Ovary (tissue), 7 donors: ENCODE measurements at regions not wholly inside any gene's neighbourhood (a gene's known extent, or its start where the extent isn't known, plus 50 kb on each side); places are given as distances from the start of the nearest gene placed in this dataset.

Experiments
- DNase-seq, 5 donors: peaks; one replicate each; pipeline ENCODE4 v3.0.0-alpha.2; 2019 to 2020
- H3K27ac ChIP-seq, 2 donors: fragments of 200-600 bp; one replicate each; pipeline versions ENCODE4 v1.5.1 to v1.8.0; 2019 to 2022
- H3K27me3 ChIP-seq: fragments of 200-600 bp; one replicate; pipeline ENCODE4 v1.8.0; 2022
- H3K36me3 ChIP-seq: fragments of 200-600 bp; sonication (generic); one replicate; pipeline ENCODE4 v1.5.1; 2019
- H3K4me1 ChIP-seq: one replicate; pipeline ENCODE4 v1.8.1; 2013; ENCODE audit warnings: mild to moderate bottlenecking, moderate library complexity; ENCODE audit not compliant: insufficient read depth
- H3K4me3 ChIP-seq: fragments of 200-600 bp; sonication (generic); one replicate; pipeline ENCODE4 v1.5.1; 2017
- H3K9me3 ChIP-seq, 2 donors: fragments of 200-600 bp in 1 of 2; sonication (generic) in 1 of 2; one replicate each; pipeline versions ENCODE4 v1.5.1 to v1.8.1; 2013 to 2019; ENCODE audit warnings: mild to moderate bottlenecking in 1 of 2, moderate library complexity in 1 of 2
- EP300 ChIP-seq: sonication (generic); formaldehyde crosslinking; IDR thresholded peaks from one replicate; pipeline ENCODE4 v1.6.1; 2017; ENCODE audit warnings: antibody characterized with exemption
- POLR2A ChIP-seq: fragments of 450-650 bp; IDR thresholded peaks from one replicate; pipeline ENCODE4 v1.6.1; 2017; ENCODE audit warnings: antibody characterized with exemption, mild to moderate bottlenecking, moderate library complexity
- WGBS, 3 donors: extraction: QIAGEN DNeasy Blood & Tissue Kit in 1 of 3; methylation state at CpG; one replicate each; pipeline versions ENCODE4 v1.1.5 to v1.1.7; 2013 to 2017; 5-methylcytosine and 5-hydroxymethylcytosine counted together
- intact Hi-C, 4 donors: fragments of 100-400 bp; cut with DNase I; formaldehyde crosslinking; loops; one replicate each; pipeline versions ENCODE4 v1.11.0 to v1.15.1; 2022 to 2023
- TF ChIP-seq, protein P1 (sequence below), 3 donors: fragments of 450-650 bp in 2 of 3; fragments of 200-600 bp in 1 of 3; IDR thresholded peaks; one replicate each; pipeline versions ENCODE4 v1.5.1 to v1.8.0; 2016 to 2022; ENCODE audit warnings: antibody characterized with exemption in 3 of 3, mild to moderate bottlenecking in 1 of 3
- donor health status: DM: no; HTN: no; CAD: no; lungs with moderate emphysema.
- donor health status: DM: no; HTN: no; CAD: no.
- donor health status: Bipolar disorder and iron deficiency.
- donor health status: DM: no; HTN: no; CAD: no.
- donor health status: DM: yes; HTN: yes; CAD: no.

DNA sequence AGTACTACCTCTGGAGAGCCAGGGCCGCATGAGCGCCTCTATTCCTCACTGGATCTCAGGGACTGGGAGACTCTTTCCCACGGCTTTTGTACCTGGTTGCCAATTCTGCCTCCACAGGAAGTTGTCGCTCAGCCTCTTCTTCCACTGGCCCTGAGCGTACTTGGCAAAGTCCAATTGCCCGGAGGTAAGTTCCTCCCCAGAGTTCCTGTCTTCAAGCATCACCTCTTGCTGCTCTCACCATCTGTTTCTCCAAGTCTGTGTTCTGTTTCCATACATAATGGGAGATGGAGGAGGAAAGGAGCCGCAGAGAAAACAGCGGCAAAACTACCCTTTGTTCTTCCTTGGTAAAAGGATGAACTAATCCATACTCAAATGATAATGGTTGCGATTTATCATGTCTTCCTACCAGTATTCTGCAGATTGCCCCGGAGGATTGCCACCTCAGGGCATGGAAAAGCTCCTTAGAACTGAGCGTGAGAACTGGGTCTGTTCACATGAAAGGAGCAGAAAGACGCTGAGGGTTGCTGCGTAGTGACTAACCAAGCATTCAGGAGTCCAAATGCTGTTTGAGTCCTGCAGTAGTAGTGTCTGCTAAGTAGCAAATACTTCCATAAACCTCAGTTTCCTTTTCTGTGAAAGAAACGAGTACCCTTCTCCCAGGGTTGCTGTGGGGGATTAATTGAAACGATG lies 170.2 kb upstream of the GLI3 start:
- 90 to 92% (median 92%) methylated on average over 15 of the region's 15 CpGs for WGBS, 3 donors

DNA sequence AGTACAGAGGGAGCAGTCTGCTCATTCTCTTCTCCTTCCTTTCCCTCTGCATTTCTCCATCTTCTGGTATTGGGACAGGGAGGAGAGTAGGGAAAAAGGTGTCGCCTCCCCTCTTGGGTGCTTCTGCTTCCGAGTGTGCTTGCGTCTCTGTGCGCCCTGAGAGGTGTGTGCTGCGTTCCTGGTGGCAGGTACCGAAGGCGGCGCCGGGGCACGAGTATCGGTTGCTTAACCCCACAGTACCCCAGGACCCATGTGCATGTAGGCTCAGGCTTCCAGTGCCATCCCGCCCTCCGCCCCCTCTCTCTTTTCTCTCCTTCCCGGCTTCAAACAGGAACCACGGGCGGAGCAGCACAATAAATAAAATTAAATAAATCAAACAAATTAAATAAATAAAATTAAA lies 169.3 kb upstream of the GLI3 start:
- Histone ChIP-seq H3K36me3 (no peaks in the 10 kb centered on the region), H3K9me3 (no peaks in the 10 kb centered on the region), H3K4me3 (no peak overlapping the region), H3K4me1 (no peaks in the 10 kb centered on the region), H3K27ac (no peak overlapping the region), H3K27me3 (no peaks in the 10 kb centered on the region)
- WGBS, 3 donors = 93 to 96% (median 96%) methylated on average over 16 of the region's 16 CpGs
- intact Hi-C loops = no loop called here
- TF ChIP-seq EP300 (no peak), POLR2A (no peak)
- TF ChIP-seq, protein P1, sequence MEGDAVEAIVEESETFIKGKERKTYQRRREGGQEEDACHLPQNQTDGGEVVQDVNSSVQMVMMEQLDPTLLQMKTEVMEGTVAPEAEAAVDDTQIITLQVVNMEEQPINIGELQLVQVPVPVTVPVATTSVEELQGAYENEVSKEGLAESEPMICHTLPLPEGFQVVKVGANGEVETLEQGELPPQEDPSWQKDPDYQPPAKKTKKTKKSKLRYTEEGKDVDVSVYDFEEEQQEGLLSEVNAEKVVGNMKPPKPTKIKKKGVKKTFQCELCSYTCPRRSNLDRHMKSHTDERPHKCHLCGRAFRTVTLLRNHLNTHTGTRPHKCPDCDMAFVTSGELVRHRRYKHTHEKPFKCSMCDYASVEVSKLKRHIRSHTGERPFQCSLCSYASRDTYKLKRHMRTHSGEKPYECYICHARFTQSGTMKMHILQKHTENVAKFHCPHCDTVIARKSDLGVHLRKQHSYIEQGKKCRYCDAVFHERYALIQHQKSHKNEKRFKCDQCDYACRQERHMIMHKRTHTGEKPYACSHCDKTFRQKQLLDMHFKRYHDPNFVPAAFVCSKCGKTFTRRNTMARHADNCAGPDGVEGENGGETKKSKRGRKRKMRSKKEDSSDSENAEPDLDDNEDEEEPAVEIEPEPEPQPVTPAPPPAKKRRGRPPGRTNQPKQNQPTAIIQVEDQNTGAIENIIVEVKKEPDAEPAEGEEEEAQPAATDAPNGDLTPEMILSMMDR (IDR thresholded peaks at IDR 0.05) = no peak
- DNase-seq = no peak

More for the DNA sequence above, 170.2 kb upstream of the GLI3 start:
- no peak overlapping the region for H3K27ac ChIP-seq
- no peak overlapping the region for H3K4me3 ChIP-seq
- DNase-seq = no peak
- H3K36me3 ChIP-seq = no peaks in the 10 kb centered on the region
- TF ChIP-seq EP300 (no peak), POLR2A (no peak)
- TF ChIP-seq, protein P1 (IDR thresholded peaks at IDR 0.05) = no peak
- H3K27me3 ChIP-seq = no peaks in the 10 kb centered on the region
- H3K9me3 ChIP-seq = no peaks in the 10 kb centered on the region
- intact Hi-C loops = no loop called here
- H3K4me1 ChIP-seq = no peaks in the 10 kb centered on the region

DNA sequence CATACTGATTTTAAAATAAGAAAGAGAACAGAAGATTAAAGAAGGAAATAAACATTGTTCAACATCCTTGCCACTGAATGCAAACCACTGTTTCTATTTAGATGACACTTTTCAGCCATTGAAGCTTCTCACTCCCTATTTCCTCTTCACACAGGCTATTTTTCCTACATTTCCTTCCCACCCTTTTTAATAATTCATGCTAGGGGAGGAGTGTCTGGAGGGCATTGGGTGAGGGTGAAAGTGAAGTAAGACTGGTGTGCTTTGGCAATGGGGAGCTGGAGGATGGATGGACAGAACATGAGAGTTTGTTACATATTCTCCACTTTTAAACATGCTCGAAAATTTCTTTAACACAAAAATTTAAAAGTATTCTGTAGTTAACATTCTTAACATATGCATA lies 168.8 kb upstream of the GLI3 start:
- no peaks in the 10 kb centered on the region for H3K4me1 ChIP-seq
- TF ChIP-seq POLR2A = no peak
- TF ChIP-seq, protein P1 (IDR thresholded peaks at IDR 0.05) = no peak
- no peak for TF ChIP-seq EP300

DNA sequence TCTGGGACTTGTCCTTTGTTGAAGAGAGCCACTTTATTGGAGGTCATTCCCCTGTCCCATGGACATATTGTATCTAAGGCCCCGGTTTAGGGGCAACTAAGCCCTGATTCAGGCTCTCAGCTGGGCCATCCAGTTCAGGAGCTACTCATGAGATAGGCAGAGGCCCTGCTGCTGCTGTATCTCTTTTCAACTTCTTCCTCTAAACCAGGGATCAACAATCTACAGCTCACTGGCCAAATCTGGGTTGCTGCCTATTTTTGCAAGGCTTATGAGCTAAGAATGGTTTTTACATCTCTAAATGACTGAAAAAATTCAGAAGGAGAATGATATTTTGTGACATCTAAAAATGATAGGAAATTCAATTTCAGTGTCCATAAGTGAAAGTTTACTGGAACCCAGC lies 166.8 kb upstream of the GLI3 start:
- no peak for DNase-seq
- H3K4me1 ChIP-seq = no peaks in the 10 kb centered on the region
- no peak overlapping the region for H3K27ac ChIP-seq
- WGBS, 3 donors = 93 to 100% (median 94%) methylated on average over 1 of the region's 1 CpG
- H3K36me3 ChIP-seq = no peaks in the 10 kb centered on the region
- no peaks in the 10 kb centered on the region for H3K9me3 ChIP-seq
- TF ChIP-seq, protein P1 (IDR thresholded peaks at IDR 0.05) = no peak
- no peak for TF ChIP-seq POLR2A
- no peaks in the 10 kb centered on the region for H3K27me3 ChIP-seq
- intact Hi-C loops = no loop called here
- H3K4me3 ChIP-seq = no peak overlapping the region

More for the DNA sequence above, 168.8 kb upstream of the GLI3 start:
- no peaks in the 10 kb centered on the region for H3K9me3 ChIP-seq
- intact Hi-C loops = no loop called here
- DNase-seq = no peak
- no peak overlapping the region for H3K4me3 ChIP-seq
- H3K27me3 ChIP-seq = no peaks in the 10 kb centered on the region
- H3K27ac ChIP-seq = no peak overlapping the region
- H3K36me3 ChIP-seq = no peaks in the 10 kb centered on the region
- WGBS, 3 donors = 87 to 90% (median 90%) methylated on average over 1 of the region's 1 CpG
